ENCODE measurements at regions not wholly inside any gene's neighbourhood (a gene's known extent, or its start where the extent isn't known, plus 50 kb on each side); places are given as distances from the start of the nearest gene placed in this dataset.

DNA sequence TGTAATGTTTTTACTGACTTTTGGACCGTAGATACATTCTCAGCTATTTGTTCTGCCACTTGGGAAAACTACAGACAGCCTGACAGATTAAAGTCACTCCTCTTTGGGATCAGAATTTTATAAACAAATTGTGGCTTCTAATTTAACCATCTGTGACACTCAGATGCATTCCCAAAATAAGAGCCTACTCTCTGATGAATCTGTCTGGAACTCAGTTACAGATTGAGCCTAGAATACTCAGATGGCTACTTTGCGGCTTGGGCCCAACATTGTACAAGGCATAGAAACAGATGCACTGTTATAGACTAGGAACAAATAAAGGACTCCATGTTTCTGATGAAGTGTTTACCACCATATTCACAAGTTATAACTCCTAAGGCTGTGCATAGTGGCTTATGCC is 291.0 kb upstream of the SLITRK6 start (continued):
- TF ChIP-seq E2F6 (IDR thresholded peaks at IDR 0.05; ENCODE audit: borderline replicate concordance in 1 of 2, extremely low read depth in 1 of 2, insufficient read depth in 1 of 2, insufficient read length in 1 of 2, low read depth in 1 of 2, low read length in 1 of 2, poor library complexity in 1 of 2, severe bottlenecking in 1 of 2) (no peak), RBM22 (IDR thresholded peaks at IDR 0.05; ENCODE audit: low read depth, low read length, poor library complexity, severe bottlenecking) (no peak), RBM39 (optimal IDR thresholded peaks at IDR 0.05; ENCODE audit: low read depth, low read length) (no peak), KDM2B (CRISPR knock-in tag; IDR thresholded peaks at IDR 0.05) (no peak), SFPQ (IDR thresholded peaks at IDR 0.05; ENCODE audit: low read depth, low read length) (no peak)

DNA sequence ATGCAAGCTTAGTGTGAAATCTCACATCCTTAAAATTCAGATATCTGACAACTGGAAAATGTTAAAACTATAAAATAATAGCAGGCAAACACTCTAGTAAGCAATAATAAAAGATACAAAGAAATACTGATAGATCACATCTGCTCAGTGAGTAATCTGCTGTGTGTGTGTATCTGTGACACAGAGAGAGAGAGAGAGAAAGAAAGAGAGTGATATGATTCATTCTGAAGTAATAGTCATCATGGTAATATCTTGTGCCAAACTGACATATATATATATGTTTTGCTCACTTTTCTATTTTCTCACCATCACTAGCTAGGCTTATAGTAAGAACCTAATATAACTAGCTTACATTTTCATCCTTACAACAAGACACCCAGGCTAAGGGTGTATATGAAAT is 288.0 kb upstream of the SLITRK6 start:
- Histone ChIP-seq H3K27ac (ENCODE audit: extremely low read depth, low read depth, low read length) (no peak overlapping the region), H3K9me3 (replicated peaks; ENCODE audit: control insufficient read depth, insufficient read depth, low read depth, low read length) (no peaks in the 10 kb centered on the region), H3K4me1 (replicated peaks in 1 of 2; ENCODE audit: control insufficient read depth in 2 of 2, insufficient read depth in 2 of 2, low read length in 2 of 2) (no peaks in the 10 kb centered on the region), H3K27me3 (ENCODE audit: control insufficient read depth in 2 of 2, insufficient read depth in 2 of 2, low read length in 2 of 2) (no peaks in the 10 kb centered on the region), H2AFZ (ENCODE audit: low read depth, low read length) (no peak overlapping the region), H3K36me3 (ENCODE audit: control insufficient read depth, insufficient read depth, low read length) (no peaks in the 10 kb centered on the region), H3K9ac (ENCODE audit: insufficient read depth in 1 of 2, low read depth in 2 of 2, low read length in 2 of 2) (no peak overlapping the region), H4K20me1 (replicated peaks; ENCODE audit: control insufficient read depth, insufficient read depth, low read length) (no peaks in the 10 kb centered on the region), H3K4me2 (ENCODE audit: insufficient read depth, low read length) (no peak overlapping the region), H3K79me2 (ENCODE audit: control insufficient read depth, insufficient read depth, low read length) (no peaks in the 10 kb centered on the region), H3K9me1 (ENCODE audit: control insufficient read depth, insufficient read depth, low read length) (no peaks in the 10 kb centered on the region), H3K4me3 (no peak overlapping the region)
- ChIA-PET CTCF (ENCODE audit: low intra/inter-chr PET ratio) (no interaction called here), POLR2A (no interaction called here)
- ATAC-seq = no peak
- intact Hi-C loops (cut with micrococcal nuclease) = no loop called here
- no peak for DNase-seq (ENCODE audit: extremely low read depth in 1 of 4, low spot score in 3 of 4)
- TF ChIP-seq TRIM24 (IDR thresholded peaks at IDR 0.05) (no peak), GABPB2 (CRISPR knock-in tag; conservative IDR thresholded peaks at IDR 0.05) (no peak), SNRNP70 (optimal IDR thresholded peaks at IDR 0.05; ENCODE audit: low read depth, low read length) (no peak), NCOA2 (IDR thresholded peaks at IDR 0.05; ENCODE audit: partially characterized antibody in 2 of 2) (no peak), E2F6 (IDR thresholded peaks at IDR 0.05; ENCODE audit: borderline replicate concordance in 1 of 2, extremely low read depth in 1 of 2, insufficient read depth in 1 of 2, insufficient read length in 1 of 2, low read depth in 1 of 2, low read length in 1 of 2, poor library complexity in 1 of 2, severe bottlenecking in 1 of 2) (no peak), ZNF75A (CRISPR knock-in tag; IDR thresholded peaks at IDR 0.05) (no peak)
- FAIRE-seq = no peak
- BruUV-seq (replicated peaks) = no TSS peak
- in situ Hi-C loops (cut with MboI) = no loop called here

Measured in K562 (cell line).